NOMO-1 (cell line): ENCODE measurements at regions not wholly inside any gene's neighbourhood (a gene's known extent, or its start where the extent isn't known, plus 50 kb on each side); places are given as distances from the start of the nearest gene placed in this dataset.

ENCODE experiments used
- DNase-seq, 2 experiments: peaks; one replicate each; lab custom pipeline; 2025; ENCODE audit not compliant: unreplicated experiment in 2 of 2; lab: John Stamatoyannopoulos, UW

- DNase-seq = no peak
These were observed 356.2 kb downstream of the NNT start for GRCh38 chr5:43959144-43959543.

- no peak for DNase-seq
These were observed 345.0 kb downstream of the NNT start for GRCh38 chr5:43947935-43948334.

GRCh38 chr5:43941806-43942205 is 338.8 kb downstream of the NNT start:
- no peak for DNase-seq

- no peak for DNase-seq
These were observed 337.6 kb downstream of the NNT start for GRCh38 chr5:43940562-43940961.

GRCh38 chr5:43926923-43927322 is 323.9 kb downstream of the NNT start:
- DNase-seq = no peak

GRCh38 chr5:43920422-43920821 is 317.4 kb downstream of the NNT start:
- no peak for DNase-seq

- no peak for DNase-seq
These were observed 314.9 kb downstream of the NNT start for GRCh38 chr5:43917925-43918324.

- no peak for DNase-seq
These were observed 300.1 kb downstream of the NNT start for GRCh38 chr5:43903129-43903528.

- DNase-seq = no peak
These were observed 298.0 kb downstream of the NNT start for GRCh38 chr5:43900974-43901373.

GRCh38 chr5:43895876-43896275 is 292.9 kb downstream of the NNT start:
- DNase-seq = no peak

- no peak for DNase-seq
These were observed 291.1 kb downstream of the NNT start for GRCh38 chr5:43893951-43894684.

GRCh38 chr5:43891112-43891511 is 288.1 kb downstream of the NNT start:
- DNase-seq = no peak

GRCh38 chr5:43889233-43889632 is 286.3 kb downstream of the NNT start:
- no peak for DNase-seq

GRCh38 chr5:43875741-43876140 is 272.8 kb downstream of the NNT start:
- no peak for DNase-seq

GRCh38 chr5:43874772-43875171 is 271.8 kb downstream of the NNT start:
- DNase-seq = no peak

- no peak for DNase-seq
These were observed 270.8 kb downstream of the NNT start for GRCh38 chr5:43873791-43874190.

GRCh38 chr5:43859309-43859708 is 256.3 kb downstream of the NNT start:
- no peak for DNase-seq

- no peak for DNase-seq
These were observed 252.5 kb downstream of the NNT start for GRCh38 chr5:43855452-43855851.

GRCh38 chr5:43854697-43855292 is 251.8 kb downstream of the NNT start:
- no peak for DNase-seq

GRCh38 chr5:43852279-43852678 is 249.3 kb downstream of the NNT start:
- no peak for DNase-seq

- no peak for DNase-seq
These were observed 248.8 kb downstream of the NNT start for GRCh38 chr5:43851741-43852140.

GRCh38 chr5:43840424-43841125 is 237.6 kb downstream of the NNT start:
- DNase-seq = no peak
